Inferior parietal cortex (tissue), 1 donor: ENCODE measurements at regions not wholly inside any gene's neighbourhood (a gene's known extent, or its start where the extent isn't known, plus 50 kb on each side); places are given as distances from the start of the nearest gene placed in this dataset.

ENCODE experiments used
- DNase-seq: peaks from one replicate; pipeline ENCODE4 v3.0.0-alpha.2; 2016; ENCODE audit errors: extremely low spot score

- no peak for DNase-seq
Measured at GRCh38 chr10:128373831-128374230, 247.6 kb upstream of the MKI67 start.

- no peak for DNase-seq
Measured at GRCh38 chr10:128375171-128375570, 248.9 kb upstream of the MKI67 start.

- no peak for DNase-seq
Measured at GRCh38 chr10:128377364-128377987, 251.3 kb upstream of the MKI67 start.

- no peak for DNase-seq
Measured at GRCh38 chr10:128377988-128378387, 251.8 kb upstream of the MKI67 start.

GRCh38 chr10:128380946-128381345, 254.7 kb upstream of the MKI67 start:
- DNase-seq = no peak

GRCh38 chr10:128382225-128382624, 256.0 kb upstream of the MKI67 start:
- no peak for DNase-seq

GRCh38 chr10:128384831-128385230, 258.6 kb upstream of the MKI67 start:
- DNase-seq = no peak

- no peak for DNase-seq
Measured at GRCh38 chr10:128386231-128386630, 260.0 kb upstream of the MKI67 start.

- DNase-seq = no peak
Measured at GRCh38 chr10:128386816-128387604, 260.8 kb upstream of the MKI67 start.

GRCh38 chr10:128390596-128390995, 264.4 kb upstream of the MKI67 start:
- DNase-seq = no peak

- no peak for DNase-seq
Measured at GRCh38 chr10:128393546-128393945, 267.3 kb upstream of the MKI67 start.

- DNase-seq = no peak
Measured at GRCh38 chr10:128398118-128398517, 271.9 kb upstream of the MKI67 start.

- no peak for DNase-seq
Measured at GRCh38 chr10:128398999-128399398, 272.8 kb upstream of the MKI67 start.

GRCh38 chr10:128400564-128400963, 274.3 kb upstream of the MKI67 start:
- DNase-seq = no peak

GRCh38 chr10:128405450-128405849, 279.2 kb upstream of the MKI67 start:
- DNase-seq = no peak

- no peak for DNase-seq
Measured at GRCh38 chr10:128411643-128412042, 285.4 kb upstream of the MKI67 start.

- DNase-seq = no peak
Measured at GRCh38 chr10:128414568-128414967, 288.3 kb upstream of the MKI67 start.

GRCh38 chr10:128416231-128416630, 290.0 kb upstream of the MKI67 start:
- no peak for DNase-seq

GRCh38 chr10:128417826-128418225, 291.6 kb upstream of the MKI67 start:
- DNase-seq = no peak

- no peak for DNase-seq
Measured at GRCh38 chr10:128418819-128419218, 292.6 kb upstream of the MKI67 start.

- no peak for DNase-seq
Measured at GRCh38 chr10:128419466-128420019, 293.3 kb upstream of the MKI67 start.

GRCh38 chr10:128420623-128421022, 294.4 kb upstream of the MKI67 start:
- DNase-seq = no peak
